ENCODE measurements at regions not wholly inside any gene's neighbourhood (a gene's known extent, or its start where the extent isn't known, plus 50 kb on each side); places are given as distances from the start of the nearest gene placed in this dataset.
A peak's percentile ranks its signal among the peaks of the same experiment; 100 is the strongest.

DNA sequence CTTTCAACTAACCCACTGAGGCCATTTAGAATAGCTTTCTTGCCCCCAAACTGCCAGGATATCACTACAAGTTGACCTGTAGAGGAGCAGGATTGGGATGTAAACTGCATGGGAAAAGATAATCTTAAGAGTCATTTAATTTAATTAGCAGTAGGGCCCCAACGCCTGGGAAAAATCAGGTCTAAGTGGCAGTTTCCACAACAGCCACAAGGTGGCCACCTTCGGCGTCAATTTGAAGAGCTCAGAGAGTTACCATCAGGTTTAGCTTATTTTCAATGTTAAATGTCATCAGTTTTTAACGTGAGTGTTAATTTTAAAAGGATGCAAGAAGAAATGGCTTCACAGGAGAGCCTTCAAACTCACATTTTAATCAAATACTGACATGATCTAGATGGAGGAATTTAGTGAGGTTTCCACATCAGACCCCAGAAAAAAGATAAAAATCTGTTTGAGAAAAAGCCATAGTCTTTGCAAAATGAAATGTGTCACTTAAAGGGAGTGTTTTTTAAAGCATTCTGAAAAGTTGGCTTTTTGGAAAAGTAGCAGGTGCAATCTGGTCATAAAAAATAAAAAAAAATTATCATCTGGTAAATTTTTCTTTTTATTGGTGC is 77.3 kb upstream of the UPP2 start:
- H3K9me3 ChIP-seq = no peaks in the 10 kb centered on the region
- intact Hi-C loops (cut with DNase I; ENCODE audit: low total_unique reads) = no loop called here
- H3K4me1 ChIP-seq = peaks cover 3% of the 10 kb centered on the region
- TF ChIP-seq POLR2A (IDR thresholded peaks at IDR 0.05) = no peak
- TF ChIP-seq, protein P1, sequence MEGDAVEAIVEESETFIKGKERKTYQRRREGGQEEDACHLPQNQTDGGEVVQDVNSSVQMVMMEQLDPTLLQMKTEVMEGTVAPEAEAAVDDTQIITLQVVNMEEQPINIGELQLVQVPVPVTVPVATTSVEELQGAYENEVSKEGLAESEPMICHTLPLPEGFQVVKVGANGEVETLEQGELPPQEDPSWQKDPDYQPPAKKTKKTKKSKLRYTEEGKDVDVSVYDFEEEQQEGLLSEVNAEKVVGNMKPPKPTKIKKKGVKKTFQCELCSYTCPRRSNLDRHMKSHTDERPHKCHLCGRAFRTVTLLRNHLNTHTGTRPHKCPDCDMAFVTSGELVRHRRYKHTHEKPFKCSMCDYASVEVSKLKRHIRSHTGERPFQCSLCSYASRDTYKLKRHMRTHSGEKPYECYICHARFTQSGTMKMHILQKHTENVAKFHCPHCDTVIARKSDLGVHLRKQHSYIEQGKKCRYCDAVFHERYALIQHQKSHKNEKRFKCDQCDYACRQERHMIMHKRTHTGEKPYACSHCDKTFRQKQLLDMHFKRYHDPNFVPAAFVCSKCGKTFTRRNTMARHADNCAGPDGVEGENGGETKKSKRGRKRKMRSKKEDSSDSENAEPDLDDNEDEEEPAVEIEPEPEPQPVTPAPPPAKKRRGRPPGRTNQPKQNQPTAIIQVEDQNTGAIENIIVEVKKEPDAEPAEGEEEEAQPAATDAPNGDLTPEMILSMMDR (IDR thresholded peaks at IDR 0.05) = peak; percentile 73 to 84 (median 73)
- no peaks in the 10 kb centered on the region for H3K36me3 ChIP-seq (ENCODE audit: low read depth, missing control alignments)
- DNase-seq = peak; percentile 68
- 7 to 13% methylated on average over 4 of the region's 4 CpGs for WGBS, 2 donors
- H3K4me3 ChIP-seq = no peak overlapping the region
- no peak overlapping the region for H3K27ac ChIP-seq
- no peaks in the 10 kb centered on the region for H3K27me3 ChIP-seq

DNA sequence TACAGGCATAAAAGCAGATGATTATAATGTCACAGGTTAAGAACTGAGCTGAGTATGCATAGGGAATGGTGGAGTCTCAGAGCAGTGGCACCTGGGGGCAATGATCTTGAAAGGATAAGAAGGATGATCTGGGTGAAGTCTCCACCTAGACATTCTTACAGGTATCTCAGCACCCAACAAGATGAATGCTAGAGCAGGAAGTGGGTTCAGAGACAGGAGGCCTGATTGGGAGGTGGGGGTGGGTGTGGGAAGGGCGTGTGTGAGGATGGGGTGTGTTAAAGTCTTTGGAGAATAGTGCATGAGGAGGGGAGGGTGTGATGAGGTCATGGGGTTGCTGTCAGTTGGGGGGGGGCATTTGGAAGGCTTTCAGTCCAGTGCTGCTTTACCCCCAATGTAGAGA is 78.8 kb upstream of the UPP2 start:
- TF ChIP-seq, protein P1 (IDR thresholded peaks at IDR 0.05) = no peak
- TF ChIP-seq POLR2A (IDR thresholded peaks at IDR 0.05) = no peak
- intact Hi-C loops (cut with DNase I; ENCODE audit: low total_unique reads) = no loop called here
- no peak overlapping the region for H3K27ac ChIP-seq
- H3K9me3 ChIP-seq = no peaks in the 10 kb centered on the region
- H3K4me1 ChIP-seq = peaks cover 3% of the 10 kb centered on the region
- DNase-seq = no peak
- WGBS, 2 donors = 88 to 89% methylated on average over 1 of the region's 1 CpG
- H3K36me3 ChIP-seq (ENCODE audit: low read depth, missing control alignments) = no peaks in the 10 kb centered on the region
- H3K4me3 ChIP-seq = no peak overlapping the region
- no peaks in the 10 kb centered on the region for H3K27me3 ChIP-seq

DNA sequence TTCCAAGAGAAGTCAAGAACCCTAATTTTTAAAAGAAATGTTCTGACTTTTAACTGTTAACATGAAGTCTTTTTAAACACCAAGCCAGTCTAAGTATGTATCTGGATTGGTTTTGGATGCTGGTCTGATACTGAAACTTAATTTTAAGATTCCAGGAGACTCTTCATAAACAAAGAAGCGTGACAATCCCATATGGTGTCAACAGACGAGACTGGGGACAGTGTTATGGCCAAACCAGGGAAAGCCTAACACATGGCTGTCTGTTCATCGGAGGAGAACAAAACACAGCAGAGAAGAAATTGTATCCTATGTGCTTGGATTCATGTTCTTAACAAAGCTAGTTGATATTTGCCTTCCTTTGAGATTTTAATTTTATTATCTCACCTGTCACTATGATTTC is 80.5 kb upstream of the UPP2 start:
- Histone ChIP-seq H3K9me3 (no peaks in the 10 kb centered on the region), H3K4me3 (no peak overlapping the region), H3K27ac (no peak overlapping the region), H3K36me3 (ENCODE audit: low read depth, missing control alignments) (no peaks in the 10 kb centered on the region), H3K4me1 (peaks cover 3% of the 10 kb centered on the region), H3K27me3 (no peaks in the 10 kb centered on the region)
- TF ChIP-seq, protein P1 (IDR thresholded peaks at IDR 0.05) = no peak
- TF ChIP-seq POLR2A (IDR thresholded peaks at IDR 0.05) = no peak
- no peak for DNase-seq
- 94 to 95% methylated on average over 3 of the region's 3 CpGs for WGBS, 2 donors
- intact Hi-C loops (cut with DNase I; ENCODE audit: low total_unique reads) = no loop called here

DNA sequence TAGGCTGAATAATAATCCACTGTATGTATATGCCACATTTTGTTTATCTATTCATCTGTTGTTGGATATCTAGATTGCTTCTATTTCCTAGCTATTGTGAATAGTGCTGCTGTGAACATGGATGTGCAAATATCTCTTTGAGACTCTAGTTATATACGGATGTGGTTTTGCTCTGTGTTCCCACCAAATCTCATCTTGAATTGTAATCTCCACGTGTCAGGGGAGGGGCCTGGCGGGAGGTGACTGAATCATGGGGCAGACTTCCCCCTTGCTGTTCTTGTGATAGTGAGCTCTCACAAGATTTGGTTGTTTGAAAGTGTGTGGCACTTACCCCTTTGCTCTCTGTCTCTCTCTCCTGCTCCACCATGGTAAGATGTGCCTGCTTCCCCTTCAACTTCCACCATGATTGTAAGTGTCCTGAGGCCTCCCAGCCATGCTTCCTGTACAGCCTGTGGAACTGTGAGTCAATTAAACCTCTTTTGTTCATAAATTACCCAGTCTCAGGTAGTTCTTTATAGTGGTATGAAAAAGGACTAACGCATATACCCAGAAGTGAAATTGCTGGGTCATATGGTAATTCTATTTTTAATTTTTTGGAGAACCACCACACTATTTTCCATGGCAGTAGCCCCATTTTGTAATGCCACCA is 86.1 kb upstream of the UPP2 start:
- H3K36me3 ChIP-seq (ENCODE audit: low read depth, missing control alignments) = no peaks in the 10 kb centered on the region
- DNase-seq = no peak
- H3K9me3 ChIP-seq = no peaks in the 10 kb centered on the region
- H3K4me1 ChIP-seq = no peaks in the 10 kb centered on the region
- H3K27me3 ChIP-seq = no peaks in the 10 kb centered on the region
- 76 to 87% methylated on average over 4 of the region's 4 CpGs for WGBS, 2 donors
- no peak overlapping the region for H3K4me3 ChIP-seq
- H3K27ac ChIP-seq = no peak overlapping the region
- TF ChIP-seq, protein P1 (IDR thresholded peaks at IDR 0.05) = no peak
- TF ChIP-seq POLR2A (IDR thresholded peaks at IDR 0.05) = no peak
- intact Hi-C loops (cut with DNase I; ENCODE audit: low total_unique reads) = no loop called here

DNA sequence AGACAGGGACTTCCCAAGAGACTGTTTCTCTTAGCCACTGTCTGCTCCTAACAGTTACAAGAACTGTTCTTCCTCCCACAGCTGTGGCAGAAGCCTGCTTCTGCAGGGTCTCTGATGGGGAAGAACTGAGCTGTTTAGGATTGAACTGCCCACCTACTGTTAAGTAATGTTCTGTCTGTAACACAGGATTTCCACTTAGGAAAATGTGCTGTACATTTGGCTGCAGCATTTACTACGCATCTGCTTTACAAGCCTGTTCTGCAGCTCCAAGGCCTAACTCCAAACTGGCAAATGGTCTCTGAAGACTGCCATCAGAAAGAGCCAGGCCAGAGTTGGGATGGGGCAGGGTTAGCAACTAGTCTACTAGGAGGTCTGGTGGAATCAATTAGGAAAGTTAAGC is 87.8 kb upstream of the UPP2 start:
- no peak for DNase-seq
- H3K9me3 ChIP-seq = no peaks in the 10 kb centered on the region
- TF ChIP-seq POLR2A (IDR thresholded peaks at IDR 0.05) = no peak
- TF ChIP-seq, protein P1 (IDR thresholded peaks at IDR 0.05) = no peak
- H3K36me3 ChIP-seq (ENCODE audit: low read depth, missing control alignments) = no peaks in the 10 kb centered on the region
- no peaks in the 10 kb centered on the region for H3K27me3 ChIP-seq
- no peak overlapping the region for H3K27ac ChIP-seq
- H3K4me3 ChIP-seq = no peak overlapping the region
- 60 to 65% methylated on average over 1 of the region's 1 CpG for WGBS, 2 donors
- intact Hi-C loops (cut with DNase I; ENCODE audit: low total_unique reads) = no loop called here
- H3K4me1 ChIP-seq = no peaks in the 10 kb centered on the region
